IPS-15b (cell line): ENCODE measurements at regions not wholly inside any gene's neighbourhood (a gene's known extent, or its start where the extent isn't known, plus 50 kb on each side); places are given as distances from the start of the nearest gene placed in this dataset.

ENCODE experiments used
- H3K27me3 ChIP-seq: one replicate; pipeline ENCODE4 v1.6.1; 2013; ENCODE audit warnings: low read length; ENCODE audit not compliant: control insufficient read depth, insufficient read depth
- H3K36me3 ChIP-seq: one replicate; pipeline ENCODE4 v1.6.1; 2013; ENCODE audit warnings: low read length; ENCODE audit not compliant: control insufficient read depth, insufficient read depth
- H3K4me1 ChIP-seq: one replicate; pipeline ENCODE4 v1.6.1; 2013; ENCODE audit warnings: mild to moderate bottlenecking, low read length; ENCODE audit not compliant: control insufficient read depth, insufficient read depth
- H3K4me3 ChIP-seq: one replicate; pipeline ENCODE4 v1.5.1; 2013; ENCODE audit warnings: low read depth, low read length
- H3K9ac ChIP-seq: one replicate; pipeline ENCODE4 v1.6.1; 2013; ENCODE audit warnings: low read depth, mild to moderate bottlenecking, low read length
- H3K9me3 ChIP-seq: one replicate; pipeline ENCODE4 v1.6.1; 2013; ENCODE audit warnings: mild to moderate bottlenecking, low read length; ENCODE audit not compliant: control insufficient read depth, insufficient read depth

GRCh38 chr11:80587906-80588305 lies 1147.1 kb upstream of the TENM4 start:
- Histone ChIP-seq H3K4me1 (no peaks in the 10 kb centered on the region), H3K27me3 (no peaks in the 10 kb centered on the region), H3K4me3 (no peak overlapping the region), H3K36me3 (no peaks in the 10 kb centered on the region), H3K9ac (no peak overlapping the region), H3K9me3 (no peaks in the 10 kb centered on the region)

DNA sequence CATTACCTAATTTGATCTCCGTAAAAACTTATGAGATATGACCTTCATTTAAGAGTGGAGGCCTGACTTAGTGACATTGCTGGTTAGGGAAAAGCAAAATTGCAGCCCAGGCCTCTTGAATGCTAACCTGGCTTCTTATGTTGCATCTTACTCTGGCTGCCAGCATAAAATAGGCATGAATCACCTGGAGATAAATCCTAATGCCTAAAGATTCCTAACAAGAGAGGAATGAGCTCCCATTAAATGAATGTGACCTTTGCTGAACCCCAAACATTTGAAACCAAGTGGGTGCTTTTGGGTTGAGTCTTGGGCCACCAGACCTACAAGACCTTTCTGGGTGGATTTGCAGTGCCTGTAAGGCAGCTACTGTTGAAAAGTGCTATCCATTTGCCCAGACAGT lies 1145.6 kb upstream of the TENM4 start:
- Histone ChIP-seq H3K4me3 (no peak overlapping the region), H3K9ac (no peak overlapping the region), H3K9me3 (no peaks in the 10 kb centered on the region), H3K4me1 (no peaks in the 10 kb centered on the region), H3K27me3 (no peaks in the 10 kb centered on the region), H3K36me3 (no peaks in the 10 kb centered on the region)

DNA sequence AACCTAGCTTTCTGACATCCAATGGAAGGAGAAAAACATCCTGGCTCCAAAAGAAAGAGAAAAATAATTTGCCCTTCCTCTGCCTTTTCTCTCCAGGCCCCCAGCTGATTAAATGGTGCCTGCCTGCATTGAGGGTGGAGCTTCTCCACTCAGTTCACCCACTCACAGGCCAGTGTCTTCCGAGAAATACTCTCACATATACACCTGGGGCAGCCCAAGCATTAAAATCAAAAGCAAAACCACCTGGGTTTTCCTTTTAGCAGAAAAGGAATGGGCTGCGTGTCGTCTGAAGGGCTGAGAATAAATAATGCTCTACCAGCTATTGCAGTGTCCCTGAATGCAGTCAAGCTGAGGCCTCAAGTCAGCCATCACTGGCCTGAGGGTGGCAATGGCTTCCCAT lies 1143.8 kb upstream of the TENM4 start:
- no peaks in the 10 kb centered on the region for H3K9me3 ChIP-seq
- H3K4me3 ChIP-seq: no peak overlapping the region
- no peaks in the 10 kb centered on the region for H3K4me1 ChIP-seq
- no peaks in the 10 kb centered on the region for H3K36me3 ChIP-seq
- H3K27me3 ChIP-seq: no peaks in the 10 kb centered on the region
- no peak overlapping the region for H3K9ac ChIP-seq

- Histone ChIP-seq H3K4me3 (no peak overlapping the region), H3K9ac (no peak overlapping the region), H3K9me3 (no peaks in the 10 kb centered on the region)
Observed at GRCh38 chr11:80569832-80570231, 1129.0 kb upstream of the TENM4 start.

GRCh38 chr11:80565231-80565630 lies 1124.4 kb upstream of the TENM4 start:
- Histone ChIP-seq H3K9ac (no peak overlapping the region), H3K27me3 (no peaks in the 10 kb centered on the region), H3K36me3 (no peaks in the 10 kb centered on the region), H3K4me1 (no peaks in the 10 kb centered on the region), H3K4me3 (no peak overlapping the region), H3K9me3 (no peaks in the 10 kb centered on the region)

More at GRCh38 chr11:80569832-80570231, 1129.0 kb upstream of the TENM4 start:
- no peaks in the 10 kb centered on the region for H3K36me3 ChIP-seq
- no peaks in the 10 kb centered on the region for H3K27me3 ChIP-seq
- H3K4me1 ChIP-seq: no peaks in the 10 kb centered on the region

DNA sequence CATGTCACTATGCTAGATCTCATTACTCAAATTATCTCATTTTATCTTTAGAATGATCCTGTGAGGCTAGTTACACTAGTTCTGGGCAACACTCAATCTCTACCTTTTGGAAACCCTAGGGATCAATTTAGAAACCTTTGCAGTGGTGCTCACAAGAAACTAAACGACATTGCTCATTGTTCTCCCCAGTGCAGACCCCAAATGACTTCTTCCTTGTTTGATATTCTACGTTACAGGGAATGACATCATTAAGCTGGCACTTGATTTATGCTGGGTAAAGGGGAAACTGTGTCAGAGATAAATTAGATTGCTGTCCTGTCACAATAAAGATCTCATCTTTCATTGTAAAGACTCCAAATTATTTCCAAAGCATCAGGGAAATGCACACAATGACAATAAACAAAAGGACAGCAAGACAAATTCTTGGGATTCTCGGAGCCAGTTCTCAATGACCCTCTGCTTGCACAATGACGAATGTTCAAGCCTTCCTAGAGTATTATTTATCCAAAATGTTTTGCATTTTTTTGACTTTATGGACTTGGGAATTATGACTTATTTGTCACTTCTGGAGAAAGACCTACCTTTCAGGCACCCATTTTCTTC lies 1121.8 kb upstream of the TENM4 start:
- H3K27me3 ChIP-seq: no peaks in the 10 kb centered on the region
- H3K4me1 ChIP-seq: no peaks in the 10 kb centered on the region
- H3K4me3 ChIP-seq: no peak overlapping the region
- no peaks in the 10 kb centered on the region for H3K9me3 ChIP-seq
- H3K9ac ChIP-seq: no peak overlapping the region
- H3K36me3 ChIP-seq: no peaks in the 10 kb centered on the region

DNA sequence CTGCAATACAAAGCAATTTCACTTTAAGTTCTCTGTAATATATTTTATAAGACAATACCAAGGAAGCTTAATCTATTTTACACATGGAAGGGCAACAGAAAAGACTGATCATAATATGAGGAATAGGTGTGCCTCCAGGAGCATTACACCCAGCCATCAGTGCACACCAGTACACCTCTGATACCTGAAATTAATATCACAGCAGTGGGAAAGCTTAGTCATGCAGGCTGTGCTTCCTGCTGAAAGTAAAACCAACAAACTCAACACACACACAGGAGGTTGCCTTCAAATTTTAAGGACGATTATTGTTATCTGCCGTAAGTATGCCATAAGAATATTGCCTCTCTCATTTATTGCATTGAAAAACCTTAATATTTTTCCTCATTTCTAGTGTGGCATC lies 1119.1 kb upstream of the TENM4 start:
- Histone ChIP-seq H3K9ac (no peak overlapping the region), H3K9me3 (no peaks in the 10 kb centered on the region), H3K27me3 (no peaks in the 10 kb centered on the region), H3K36me3 (no peaks in the 10 kb centered on the region), H3K4me1 (no peaks in the 10 kb centered on the region), H3K4me3 (no peak overlapping the region)

- H3K4me1 ChIP-seq: no peaks in the 10 kb centered on the region
- no peaks in the 10 kb centered on the region for H3K9me3 ChIP-seq
- H3K36me3 ChIP-seq: no peaks in the 10 kb centered on the region
- H3K27me3 ChIP-seq: no peaks in the 10 kb centered on the region
- no peak overlapping the region for H3K4me3 ChIP-seq
- no peak overlapping the region for H3K9ac ChIP-seq
Observed at GRCh38 chr11:80553565-80553964, 1112.7 kb upstream of the TENM4 start.

DNA sequence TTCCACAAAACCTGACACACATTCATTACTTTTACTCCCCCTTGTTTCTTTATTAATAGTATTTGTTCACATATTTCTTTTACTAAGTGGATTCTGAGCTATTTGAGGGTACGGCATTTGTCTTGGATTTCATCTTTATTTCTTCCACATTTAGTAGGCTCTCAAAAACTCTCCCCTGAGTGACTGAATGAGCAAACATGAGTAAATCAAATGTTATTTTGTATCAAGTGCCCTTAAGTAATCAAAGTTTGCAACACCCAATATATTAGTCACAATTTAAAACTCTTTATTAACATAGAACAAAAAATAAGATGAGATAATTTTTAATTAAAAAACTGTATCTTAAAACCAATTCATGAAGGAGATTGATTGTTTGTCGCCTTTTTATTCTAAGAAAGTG lies 1101.9 kb upstream of the TENM4 start:
- no peak overlapping the region for H3K9ac ChIP-seq
- H3K27me3 ChIP-seq: no peaks in the 10 kb centered on the region
- H3K36me3 ChIP-seq: no peaks in the 10 kb centered on the region
- H3K4me3 ChIP-seq: no peak overlapping the region
- H3K4me1 ChIP-seq: no peaks in the 10 kb centered on the region
- H3K9me3 ChIP-seq: no peaks in the 10 kb centered on the region

DNA sequence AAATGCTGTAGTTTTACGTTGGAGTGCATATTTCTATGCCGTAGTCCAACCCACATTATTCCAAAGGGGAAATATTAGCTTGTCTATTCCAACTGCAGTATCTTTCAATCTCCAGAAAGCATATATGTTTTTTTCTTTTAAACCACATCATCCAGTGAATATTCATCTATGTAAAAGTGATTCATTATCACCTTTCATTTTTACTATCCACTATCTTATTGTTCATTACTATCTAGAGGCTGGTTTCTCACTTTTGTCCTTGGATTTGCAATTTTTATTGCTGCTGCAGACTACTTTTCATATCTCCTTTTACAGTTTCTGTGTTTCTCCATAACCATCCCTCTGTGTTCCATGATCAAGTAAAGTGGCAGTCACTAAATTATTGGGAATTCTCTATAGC lies 1097.2 kb upstream of the TENM4 start:
- Histone ChIP-seq H3K9ac (no peak overlapping the region), H3K36me3 (no peaks in the 10 kb centered on the region), H3K4me3 (no peak overlapping the region), H3K4me1 (no peaks in the 10 kb centered on the region), H3K27me3 (no peaks in the 10 kb centered on the region), H3K9me3 (no peaks in the 10 kb centered on the region)

- Histone ChIP-seq H3K36me3 (no peaks in the 10 kb centered on the region), H3K9ac (no peak overlapping the region), H3K4me3 (no peak overlapping the region)
Observed at GRCh38 chr11:80533463-80533862, 1092.6 kb upstream of the TENM4 start.

GRCh38 chr11:80532633-80533232 lies 1091.9 kb upstream of the TENM4 start:
- no peak overlapping the region for H3K4me3 ChIP-seq
- no peaks in the 10 kb centered on the region for H3K9me3 ChIP-seq
- H3K9ac ChIP-seq: no peak overlapping the region
- no peaks in the 10 kb centered on the region for H3K4me1 ChIP-seq
- H3K36me3 ChIP-seq: no peaks in the 10 kb centered on the region
- H3K27me3 ChIP-seq: no peaks in the 10 kb centered on the region

More at GRCh38 chr11:80533463-80533862, 1092.6 kb upstream of the TENM4 start:
- H3K4me1 ChIP-seq: no peaks in the 10 kb centered on the region
- H3K27me3 ChIP-seq: no peaks in the 10 kb centered on the region
- H3K9me3 ChIP-seq: no peaks in the 10 kb centered on the region
